HL-60 (cell line): ENCODE measurements at regions not wholly inside any gene's neighbourhood (a gene's known extent, or its start where the extent isn't known, plus 50 kb on each side); places are given as distances from the start of the nearest gene placed in this dataset.
"Not testable (repeated sequence)": the region's sequence is repeated elsewhere in the genome, so short reads cannot be mapped to it uniquely, and the experiment has no call there.

Experiments used
- DNase-seq, 2 experiments: peaks; one replicate each; pipeline ENCODE4 v3.0.0-alpha.2; 2010 to 2020; ENCODE audit warnings: low read depth in 1 of 2, low spot score in 1 of 2
- H3K27ac ChIP-seq: fragments of 250-450 bp; sonication (Bioruptor Pico); replicated peaks from 2 replicates; pipeline ENCODE4 v1.5.1; 2020; ENCODE audit warnings: mild to moderate bottlenecking, moderate library complexity
- H3K27me3 ChIP-seq: fragments of 250-450 bp; sonication (Bioruptor Pico); 2 replicates; pipeline ENCODE4 v1.5.1; 2021; ENCODE audit warnings: mild to moderate bottlenecking, moderate library complexity; ENCODE audit not compliant: insufficient read depth, poor library complexity, severe bottlenecking
- H3K4me3 ChIP-seq: replicated peaks from 2 replicates; pipeline ENCODE4 v1.5.1; 2011; ENCODE audit warnings: mild to moderate bottlenecking, control low read depth, low read length; ENCODE audit not compliant: insufficient read depth
- GABPA ChIP-seq: IDR thresholded peaks from 2 replicates; pipeline ENCODE4 v1.6.1; 2012; ENCODE audit warnings: low read depth
- POLR2AphosphoS5 ChIP-seq: IDR thresholded peaks from 2 replicates; pipeline ENCODE4 v1.6.1; 2012; ENCODE audit warnings: low read depth
- SPI1 ChIP-seq: IDR thresholded peaks from 2 replicates; pipeline ENCODE4 v1.6.1; 2012; ENCODE audit warnings: low read depth, mild to moderate bottlenecking, borderline replicate concordance
- TF ChIP-seq, protein P1 (sequence below): IDR thresholded peaks from 2 replicates; pipeline ENCODE4 v1.6.1; 2012; ENCODE audit warnings: low read depth; ENCODE audit not compliant: insufficient replicate concordance
- TF ChIP-seq, protein P2 (sequence below): IDR thresholded peaks from one replicate; pipeline ENCODE4 v1.5.1; 2011; ENCODE audit warnings: low read length, control low read depth, inconsistent platforms; ENCODE audit not compliant: insufficient read depth

DNA sequence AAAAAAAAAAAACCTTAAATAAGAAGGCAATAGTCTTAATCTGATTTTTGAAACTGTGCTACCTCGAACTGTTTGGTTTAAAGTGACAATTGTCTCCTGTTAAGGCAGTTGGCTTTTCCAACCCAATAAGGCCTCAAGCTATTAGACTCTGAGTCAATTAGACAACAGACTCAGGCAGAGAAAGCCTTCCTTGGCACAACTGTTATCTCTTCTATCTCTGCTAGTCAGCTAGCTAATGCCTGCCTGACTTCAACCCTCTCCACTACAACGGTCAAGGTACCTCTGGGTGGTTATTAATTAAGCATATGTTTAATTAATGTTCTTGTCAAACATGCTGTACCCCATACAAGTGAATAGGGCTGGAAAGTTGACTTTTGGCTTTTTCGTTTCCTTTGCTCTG, 110.2 kb upstream of the NLGN1 start:
- no peak for DNase-seq
- no peak for TF ChIP-seq SPI1
- no peak for TF ChIP-seq GABPA
- TF ChIP-seq, protein P1, sequence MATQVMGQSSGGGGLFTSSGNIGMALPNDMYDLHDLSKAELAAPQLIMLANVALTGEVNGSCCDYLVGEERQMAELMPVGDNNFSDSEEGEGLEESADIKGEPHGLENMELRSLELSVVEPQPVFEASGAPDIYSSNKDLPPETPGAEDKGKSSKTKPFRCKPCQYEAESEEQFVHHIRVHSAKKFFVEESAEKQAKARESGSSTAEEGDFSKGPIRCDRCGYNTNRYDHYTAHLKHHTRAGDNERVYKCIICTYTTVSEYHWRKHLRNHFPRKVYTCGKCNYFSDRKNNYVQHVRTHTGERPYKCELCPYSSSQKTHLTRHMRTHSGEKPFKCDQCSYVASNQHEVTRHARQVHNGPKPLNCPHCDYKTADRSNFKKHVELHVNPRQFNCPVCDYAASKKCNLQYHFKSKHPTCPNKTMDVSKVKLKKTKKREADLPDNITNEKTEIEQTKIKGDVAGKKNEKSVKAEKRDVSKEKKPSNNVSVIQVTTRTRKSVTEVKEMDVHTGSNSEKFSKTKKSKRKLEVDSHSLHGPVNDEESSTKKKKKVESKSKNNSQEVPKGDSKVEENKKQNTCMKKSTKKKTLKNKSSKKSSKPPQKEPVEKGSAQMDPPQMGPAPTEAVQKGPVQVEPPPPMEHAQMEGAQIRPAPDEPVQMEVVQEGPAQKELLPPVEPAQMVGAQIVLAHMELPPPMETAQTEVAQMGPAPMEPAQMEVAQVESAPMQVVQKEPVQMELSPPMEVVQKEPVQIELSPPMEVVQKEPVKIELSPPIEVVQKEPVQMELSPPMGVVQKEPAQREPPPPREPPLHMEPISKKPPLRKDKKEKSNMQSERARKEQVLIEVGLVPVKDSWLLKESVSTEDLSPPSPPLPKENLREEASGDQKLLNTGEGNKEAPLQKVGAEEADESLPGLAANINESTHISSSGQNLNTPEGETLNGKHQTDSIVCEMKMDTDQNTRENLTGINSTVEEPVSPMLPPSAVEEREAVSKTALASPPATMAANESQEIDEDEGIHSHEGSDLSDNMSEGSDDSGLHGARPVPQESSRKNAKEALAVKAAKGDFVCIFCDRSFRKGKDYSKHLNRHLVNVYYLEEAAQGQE, result no peak
- TF ChIP-seq, protein P2, sequence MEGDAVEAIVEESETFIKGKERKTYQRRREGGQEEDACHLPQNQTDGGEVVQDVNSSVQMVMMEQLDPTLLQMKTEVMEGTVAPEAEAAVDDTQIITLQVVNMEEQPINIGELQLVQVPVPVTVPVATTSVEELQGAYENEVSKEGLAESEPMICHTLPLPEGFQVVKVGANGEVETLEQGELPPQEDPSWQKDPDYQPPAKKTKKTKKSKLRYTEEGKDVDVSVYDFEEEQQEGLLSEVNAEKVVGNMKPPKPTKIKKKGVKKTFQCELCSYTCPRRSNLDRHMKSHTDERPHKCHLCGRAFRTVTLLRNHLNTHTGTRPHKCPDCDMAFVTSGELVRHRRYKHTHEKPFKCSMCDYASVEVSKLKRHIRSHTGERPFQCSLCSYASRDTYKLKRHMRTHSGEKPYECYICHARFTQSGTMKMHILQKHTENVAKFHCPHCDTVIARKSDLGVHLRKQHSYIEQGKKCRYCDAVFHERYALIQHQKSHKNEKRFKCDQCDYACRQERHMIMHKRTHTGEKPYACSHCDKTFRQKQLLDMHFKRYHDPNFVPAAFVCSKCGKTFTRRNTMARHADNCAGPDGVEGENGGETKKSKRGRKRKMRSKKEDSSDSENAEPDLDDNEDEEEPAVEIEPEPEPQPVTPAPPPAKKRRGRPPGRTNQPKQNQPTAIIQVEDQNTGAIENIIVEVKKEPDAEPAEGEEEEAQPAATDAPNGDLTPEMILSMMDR, result no peak
- TF ChIP-seq POLR2AphosphoS5, result no peak
- Histone ChIP-seq H3K27ac (no peak overlapping the region), H3K4me3 (no peak overlapping the region), H3K27me3 (peaks cover under 1% of the 10 kb centered on the region)

DNA sequence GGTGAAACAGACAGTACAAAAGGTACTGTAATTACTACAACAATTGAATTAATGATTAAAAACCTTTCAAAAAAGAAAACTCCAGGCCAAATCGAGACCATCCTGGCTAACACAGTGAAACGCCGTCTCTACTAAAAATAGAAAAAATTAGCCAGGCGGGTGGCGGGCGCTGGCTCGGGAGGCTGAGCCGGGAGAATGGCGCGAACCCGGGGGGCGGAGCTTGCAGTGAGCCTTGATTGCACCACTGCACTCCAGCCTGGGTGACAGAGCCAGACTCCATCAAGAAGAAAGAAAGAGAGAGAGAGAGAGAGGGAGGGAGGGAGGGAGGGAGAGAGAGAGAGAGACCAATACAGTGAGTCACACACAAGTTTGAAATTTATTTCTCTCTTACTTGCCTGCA, 111.0 kb upstream of the NLGN1 start:
- H3K27me3 ChIP-seq, H3K27ac ChIP-seq, H3K4me3 ChIP-seq, DNase-seq: not testable (repeated sequence)

DNA sequence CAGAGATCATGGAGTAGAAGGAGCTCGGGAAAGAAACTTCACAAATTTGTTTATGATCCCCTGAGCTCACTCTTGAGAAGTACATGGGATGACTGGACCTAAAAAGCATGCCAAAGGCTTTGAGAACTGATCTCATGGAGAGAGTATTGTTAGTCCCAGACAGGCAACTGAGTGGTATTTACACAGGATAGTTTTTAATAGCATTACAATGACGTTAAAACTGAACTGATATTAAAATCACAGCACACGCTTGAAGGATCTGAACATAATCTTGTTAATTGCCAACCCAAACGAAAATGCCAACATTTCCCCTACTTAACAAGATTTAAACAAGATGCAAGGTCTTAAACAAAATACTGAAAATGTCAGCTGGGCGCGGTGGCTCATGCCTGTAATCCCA, 113.2 kb upstream of the NLGN1 start:
- no peak overlapping the region for H3K27ac ChIP-seq
- no peaks in the 10 kb centered on the region for H3K27me3 ChIP-seq
- DNase-seq, result no peak
- H3K4me3 ChIP-seq, result no peak overlapping the region
- TF ChIP-seq POLR2AphosphoS5, result no peak
- TF ChIP-seq, protein P1, result no peak
- no peak for TF ChIP-seq SPI1
- TF ChIP-seq, protein P2, result no peak
- TF ChIP-seq GABPA, result no peak

DNA sequence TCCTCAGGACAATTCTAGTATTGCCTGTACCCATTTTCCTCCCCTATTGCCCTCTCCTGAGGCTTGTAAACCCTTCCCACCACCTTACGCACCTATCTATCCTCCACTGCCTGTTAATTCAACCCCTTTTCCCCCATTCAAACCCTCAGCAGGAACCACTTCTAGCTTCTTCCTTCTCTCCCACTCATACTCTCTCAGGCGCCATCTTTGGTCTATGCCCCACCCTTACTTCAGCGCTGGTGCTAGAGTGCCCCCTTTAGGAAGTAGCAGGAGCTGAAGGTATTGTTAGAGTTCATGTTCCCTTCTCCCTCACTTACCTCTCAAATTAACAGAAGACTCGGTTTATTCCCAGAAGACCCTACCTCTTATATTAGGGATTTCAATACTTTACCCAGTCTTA, 121.8 kb upstream of the NLGN1 start:
- H3K27me3 ChIP-seq, result no peaks in the 10 kb centered on the region
- no peak overlapping the region for H3K4me3 ChIP-seq
- peak; percentile 1 to 32 for DNase-seq
- H3K27ac ChIP-seq, result no peak overlapping the region
- TF ChIP-seq, protein P1, result no peak
- TF ChIP-seq SPI1, result no peak
- no peak for TF ChIP-seq GABPA
- TF ChIP-seq, protein P2, result no peak
- TF ChIP-seq POLR2AphosphoS5, result no peak
